Testis (tissue), 2 donors: ENCODE measurements at regions not wholly inside any gene's neighbourhood (a gene's known extent, or its start where the extent isn't known, plus 50 kb on each side); places are given as distances from the start of the nearest gene placed in this dataset.

ENCODE experiments used
- POLR2A ChIP-seq: fragments of 450-650 bp; IDR thresholded peaks from one replicate; pipeline ENCODE4 v1.6.1; 2017; ENCODE audit warnings: antibody characterized with exemption, mild to moderate bottlenecking, moderate library complexity
- TF ChIP-seq, protein P1 (sequence below), 3 experiments: fragments of 450-650 bp in 2 of 3; fragments of 200-600 bp in 1 of 3; sonication (generic) in 1 of 3; IDR thresholded peaks; one replicate each; pipeline ENCODE4 v1.5.1; 2016 to 2019; ENCODE audit warnings: antibody characterized with exemption in 3 of 3, mild to moderate bottlenecking in 2 of 3, moderate library complexity in 1 of 3

- TF ChIP-seq, protein P1, sequence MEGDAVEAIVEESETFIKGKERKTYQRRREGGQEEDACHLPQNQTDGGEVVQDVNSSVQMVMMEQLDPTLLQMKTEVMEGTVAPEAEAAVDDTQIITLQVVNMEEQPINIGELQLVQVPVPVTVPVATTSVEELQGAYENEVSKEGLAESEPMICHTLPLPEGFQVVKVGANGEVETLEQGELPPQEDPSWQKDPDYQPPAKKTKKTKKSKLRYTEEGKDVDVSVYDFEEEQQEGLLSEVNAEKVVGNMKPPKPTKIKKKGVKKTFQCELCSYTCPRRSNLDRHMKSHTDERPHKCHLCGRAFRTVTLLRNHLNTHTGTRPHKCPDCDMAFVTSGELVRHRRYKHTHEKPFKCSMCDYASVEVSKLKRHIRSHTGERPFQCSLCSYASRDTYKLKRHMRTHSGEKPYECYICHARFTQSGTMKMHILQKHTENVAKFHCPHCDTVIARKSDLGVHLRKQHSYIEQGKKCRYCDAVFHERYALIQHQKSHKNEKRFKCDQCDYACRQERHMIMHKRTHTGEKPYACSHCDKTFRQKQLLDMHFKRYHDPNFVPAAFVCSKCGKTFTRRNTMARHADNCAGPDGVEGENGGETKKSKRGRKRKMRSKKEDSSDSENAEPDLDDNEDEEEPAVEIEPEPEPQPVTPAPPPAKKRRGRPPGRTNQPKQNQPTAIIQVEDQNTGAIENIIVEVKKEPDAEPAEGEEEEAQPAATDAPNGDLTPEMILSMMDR (IDR thresholded peaks at IDR 0.05) = no peak
- no peak for TF ChIP-seq POLR2A
Measured at GRCh38 chr11:134786636-134787035, 374.6 kb upstream of the B3GAT1 start.
